H9 (cell line): ENCODE measurements at regions not wholly inside any gene's neighbourhood (a gene's known extent, or its start where the extent isn't known, plus 50 kb on each side); places are given as distances from the start of the nearest gene placed in this dataset.
A peak's percentile ranks its signal among the peaks of the same experiment; 100 is the strongest.

Experiments
- DNase-seq: peaks from one replicate; pipeline ENCODE4 v3.0.0-alpha.2; 2017
- H2AFZ ChIP-seq: one replicate; pipeline ENCODE4 v1.6.1; 2013; ENCODE audit warnings: mild to moderate bottlenecking, low read length, control low read depth, moderate library complexity
- H2AK5ac ChIP-seq: 2 replicates; pipeline ENCODE4 v1.6.1; 2013; ENCODE audit warnings: low read length, control low read depth, mixed read lengths; ENCODE audit not compliant: insufficient read length
- H2BK120ac ChIP-seq: one replicate; pipeline ENCODE4 v1.6.1; 2013; ENCODE audit warnings: low read depth, mild to moderate bottlenecking, low read length, control low read depth, inconsistent platforms; ENCODE audit not compliant: poor library complexity, severe bottlenecking
- H2BK12ac ChIP-seq: 2 replicates; pipeline ENCODE4 v1.6.1; 2013; ENCODE audit warnings: low read length, control low read depth, mixed read lengths, low read depth; ENCODE audit not compliant: insufficient read length
- H2BK15ac ChIP-seq: 2 replicates; pipeline ENCODE4 v1.6.1; 2013; ENCODE audit warnings: low read depth, low read length, control low read depth
- H2BK20ac ChIP-seq: one replicate; pipeline ENCODE4 v1.6.1; 2013; ENCODE audit warnings: low read depth, mild to moderate bottlenecking, low read length, control low read depth, inconsistent platforms; ENCODE audit not compliant: poor library complexity, severe bottlenecking
- H2BK5ac ChIP-seq: 2 replicates; pipeline ENCODE4 v1.6.1; 2013; ENCODE audit warnings: low read length, control low read depth, mixed read lengths; ENCODE audit not compliant: insufficient read length
- H3K14ac ChIP-seq: 2 replicates; pipeline ENCODE4 v1.6.1; 2013; ENCODE audit warnings: low read length, control low read depth; ENCODE audit not compliant: insufficient read depth
- H3K18ac ChIP-seq: 2 replicates; pipeline ENCODE4 v1.6.1; 2013; ENCODE audit warnings: low read depth, mild to moderate bottlenecking, mixed read lengths, low read length, control low read depth; ENCODE audit not compliant: insufficient read length
- H3K23ac ChIP-seq: 2 replicates; pipeline ENCODE4 v1.6.1; 2013; ENCODE audit warnings: low read length, control low read depth, mixed read lengths, low read depth; ENCODE audit not compliant: insufficient read length
- H3K23me2 ChIP-seq: 2 replicates; pipeline ENCODE4 v1.6.1; 2013; ENCODE audit warnings: low read depth, mild to moderate bottlenecking, mixed read lengths, low read length, control low read depth; ENCODE audit not compliant: insufficient read length, poor library complexity, severe bottlenecking
- H3K27ac ChIP-seq: 2 replicates; pipeline ENCODE4 v1.5.1; 2013; ENCODE audit warnings: low read length, control low read depth, mixed read lengths, low read depth; ENCODE audit not compliant: insufficient read length
- H3K27me3 ChIP-seq: 2 replicates; pipeline ENCODE4 v1.6.1; 2013; ENCODE audit warnings: low read length, control low read depth, inconsistent platforms; ENCODE audit not compliant: insufficient read depth
- H3K4ac ChIP-seq: 2 replicates; pipeline ENCODE4 v1.6.1; 2013; ENCODE audit warnings: low read depth, mild to moderate bottlenecking, control low read depth, inconsistent platforms, low read length, moderate library complexity
- H3K4me1 ChIP-seq: 2 replicates; pipeline ENCODE4 v1.6.1; 2013; ENCODE audit warnings: low read length, control low read depth, inconsistent platforms; ENCODE audit not compliant: insufficient read depth
- H3K4me2 ChIP-seq: 2 replicates; pipeline ENCODE4 v1.6.1; 2013; ENCODE audit warnings: low read length, control low read depth, mixed read lengths; ENCODE audit not compliant: insufficient read length, insufficient read depth
- H3K56ac ChIP-seq: 2 replicates; pipeline ENCODE4 v1.6.1; 2013; ENCODE audit warnings: low read depth, mild to moderate bottlenecking, mixed read lengths, low read length, control low read depth; ENCODE audit not compliant: insufficient read length
- H3K79me1 ChIP-seq: 2 replicates; pipeline ENCODE4 v1.6.1; 2013; ENCODE audit warnings: low read depth, mild to moderate bottlenecking, moderate library complexity, low read length, control low read depth, inconsistent platforms; ENCODE audit not compliant: insufficient read depth, poor library complexity, severe bottlenecking
- H3K79me2 ChIP-seq: 2 replicates; pipeline ENCODE4 v1.6.1; 2013; ENCODE audit warnings: low read length, control low read depth, inconsistent platforms; ENCODE audit not compliant: insufficient read depth
- H3K9ac ChIP-seq: 2 replicates; pipeline ENCODE4 v1.6.1; 2013; ENCODE audit warnings: low read length, control low read depth, mixed read lengths; ENCODE audit not compliant: insufficient read length; ENCODE audit errors: extremely low read depth
- H3K9me3 ChIP-seq: one replicate; pipeline ENCODE4 v1.6.1; 2013; ENCODE audit warnings: low read depth, low read length, inconsistent platforms; ENCODE audit not compliant: control insufficient read depth
- H3T11ph ChIP-seq: one replicate; pipeline ENCODE4 v1.6.1; 2013; ENCODE audit warnings: mild to moderate bottlenecking, low read length, control low read depth, inconsistent platforms
- H4K20me1 ChIP-seq: one replicate; pipeline ENCODE4 v1.6.1; 2013; ENCODE audit not compliant: control insufficient read depth, insufficient read length, insufficient read depth
- H4K5ac ChIP-seq: 2 replicates; pipeline ENCODE4 v1.6.1; 2013; ENCODE audit warnings: low read depth, mild to moderate bottlenecking, mixed read lengths, low read length, control low read depth; ENCODE audit not compliant: insufficient read length
- H4K8ac ChIP-seq: replicated peaks from 2 replicates; pipeline ENCODE4 v1.6.1; 2013; ENCODE audit warnings: low read length, control low read depth, mixed read lengths, low read depth; ENCODE audit not compliant: insufficient read length
- H4K91ac ChIP-seq: 2 replicates; pipeline ENCODE4 v1.6.1; 2013; ENCODE audit warnings: low read depth, mild to moderate bottlenecking, moderate library complexity, mixed read lengths, low read length, control low read depth; ENCODE audit not compliant: insufficient read length
- H3K27ac Mint-ChIP-seq, 3 experiments: 2 replicates in 2 of 3; 3 replicates in 1 of 3; pipeline ENCODE4 v1.8.0; 2020 to 2021; ENCODE audit warnings: mixed read lengths in 3 of 3, mild to moderate bottlenecking in 1 of 3, moderate library complexity in 1 of 3
- H3K27me3 Mint-ChIP-seq: 2 replicates; pipeline ENCODE4 v1.8.0; 2021; ENCODE audit warnings: low read depth, mild to moderate bottlenecking, moderate library complexity, mixed read lengths
- H3K36me3 Mint-ChIP-seq, 3 experiments: 2 replicates in 2 of 3; 3 replicates in 1 of 3; pipeline ENCODE4 v1.8.0; 2020 to 2021; ENCODE audit warnings: low read depth in 3 of 3, mixed read lengths in 3 of 3; ENCODE audit not compliant: insufficient read depth in 1 of 3
- H3K4me1 Mint-ChIP-seq, 2 experiments: 2 replicates each; pipeline ENCODE4 v1.8.0; 2020; ENCODE audit warnings: mixed read lengths in 2 of 2
- H3K4me3 Mint-ChIP-seq, 2 experiments: 2 replicates in 1 of 2; 3 replicates in 1 of 2; pipeline ENCODE4 v1.8.0; 2020 to 2021; ENCODE audit warnings: mild to moderate bottlenecking in 2 of 2, mixed read lengths in 2 of 2, moderate library complexity in 1 of 2
- H3K9me3 Mint-ChIP-seq, 2 experiments: 2 replicates in 1 of 2; 3 replicates in 1 of 2; pipeline ENCODE4 v1.8.0; 2020; ENCODE audit warnings: mild to moderate bottlenecking in 2 of 2, mixed read lengths in 2 of 2, moderate library complexity in 1 of 2
- WGBS: extraction: QIAGEN DNeasy Blood & Tissue Kit; methylation state at CpG from one replicate; pipeline ENCODE4 v1.1.7; 2013; ENCODE audit warnings: missing lambda C conversion rate, low lambda C conversion rate, mixed read lengths; ENCODE audit not compliant: insufficient read length; ENCODE audit errors: extremely low coverage; 5-methylcytosine and 5-hydroxymethylcytosine counted together
- TF ChIP-seq, protein P1 (sequence below): fragments of 200-600 bp; sonication (generic); conservative IDR thresholded peaks from 3 replicates; pipeline ENCODE4 v1.8.0; 2021; ENCODE audit warnings: antibody characterized with exemption, mild to moderate bottlenecking

DNA sequence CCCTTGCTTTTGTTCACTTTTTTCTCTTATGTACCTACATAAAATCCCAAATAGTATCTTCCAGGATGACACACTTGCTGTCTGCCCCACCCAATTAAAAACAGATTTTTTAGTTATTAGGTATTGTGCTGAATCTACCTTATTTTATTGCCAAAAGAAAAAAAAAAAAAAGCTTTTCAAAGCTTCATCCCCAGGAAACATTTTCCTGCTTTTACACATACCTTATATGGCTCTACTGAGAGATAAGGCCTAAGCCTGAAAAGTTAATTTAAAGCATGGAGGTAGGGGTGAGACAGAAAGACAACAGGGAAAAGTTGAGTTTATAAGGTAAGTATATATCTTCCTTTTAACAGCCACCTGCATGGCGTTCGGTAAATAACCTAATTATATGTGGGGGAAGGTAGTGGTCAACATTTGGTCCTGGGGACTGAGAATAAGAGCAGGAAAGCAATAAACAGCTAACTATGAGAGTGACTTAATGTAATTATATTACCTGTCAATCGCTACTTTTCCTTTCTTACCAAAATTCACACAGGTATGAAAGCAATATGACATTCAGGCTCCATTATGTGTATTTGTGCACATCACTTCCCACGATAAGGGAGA, 54.6 kb upstream of the BOLA1 start:
- Histone ChIP-seq H3K9ac (peak overlapping the region; percentile 25), H3K27ac (peak overlapping the region; percentile 57), H3K56ac (no peak overlapping the region), H3K18ac (no peak overlapping the region), H2BK12ac (no peak overlapping the region), H2BK15ac (no peak overlapping the region), H3K23me2 (peaks cover 5% of the 10 kb centered on the region), H3K4me2 (peak overlapping the region; percentile 81), H3K4ac (no peak overlapping the region), H3K9me3 (no peaks in the 10 kb centered on the region), H2BK5ac (no peak overlapping the region), H3K23ac (no peak overlapping the region), H3K27me3 (no peaks in the 10 kb centered on the region), H3T11ph (no peak overlapping the region), H3K14ac (no peak overlapping the region), H2AFZ (no peak overlapping the region), H3K79me1 (peaks cover 3% of the 10 kb centered on the region), H2BK120ac (no peak overlapping the region), H3K4me1 (peaks cover 6% of the 10 kb centered on the region; the same call in 1 of the 2 replicates), H2BK20ac (no peak overlapping the region), H2AK5ac (no peak overlapping the region), H3K79me2 (peaks cover 25% of the 10 kb centered on the region), H4K91ac (no peak overlapping the region), H4K20me1 (no peaks in the 10 kb centered on the region), H4K8ac (no peak overlapping the region), H4K5ac (no peak overlapping the region)
- Mint-ChIP-seq H3K27ac (peak overlapping the region; percentile 92 to 98 (median 95); a peak in 5 of 7 replicates), H3K4me3 (peak overlapping the region; percentile 77 to 91), H3K36me3 (no peaks in the 10 kb centered on the region; a peak in 2 of 7 replicates), H3K9me3 (no peaks in the 10 kb centered on the region), H3K4me1 (peaks cover 49 to 51% of the 10 kb centered on the region in 2 experiments), H3K27me3 (no peaks in the 10 kb centered on the region; the same call in 1 of the 2 replicates)
- TF ChIP-seq, protein P1, sequence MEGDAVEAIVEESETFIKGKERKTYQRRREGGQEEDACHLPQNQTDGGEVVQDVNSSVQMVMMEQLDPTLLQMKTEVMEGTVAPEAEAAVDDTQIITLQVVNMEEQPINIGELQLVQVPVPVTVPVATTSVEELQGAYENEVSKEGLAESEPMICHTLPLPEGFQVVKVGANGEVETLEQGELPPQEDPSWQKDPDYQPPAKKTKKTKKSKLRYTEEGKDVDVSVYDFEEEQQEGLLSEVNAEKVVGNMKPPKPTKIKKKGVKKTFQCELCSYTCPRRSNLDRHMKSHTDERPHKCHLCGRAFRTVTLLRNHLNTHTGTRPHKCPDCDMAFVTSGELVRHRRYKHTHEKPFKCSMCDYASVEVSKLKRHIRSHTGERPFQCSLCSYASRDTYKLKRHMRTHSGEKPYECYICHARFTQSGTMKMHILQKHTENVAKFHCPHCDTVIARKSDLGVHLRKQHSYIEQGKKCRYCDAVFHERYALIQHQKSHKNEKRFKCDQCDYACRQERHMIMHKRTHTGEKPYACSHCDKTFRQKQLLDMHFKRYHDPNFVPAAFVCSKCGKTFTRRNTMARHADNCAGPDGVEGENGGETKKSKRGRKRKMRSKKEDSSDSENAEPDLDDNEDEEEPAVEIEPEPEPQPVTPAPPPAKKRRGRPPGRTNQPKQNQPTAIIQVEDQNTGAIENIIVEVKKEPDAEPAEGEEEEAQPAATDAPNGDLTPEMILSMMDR: no peak
- no CpG with 5 or more reads among the region's 4 CpGs for WGBS
- DNase-seq: no peak
